Naive thymus-derived CD4-positive, alpha-beta T cell (primary cell): ENCODE measurements at regions not wholly inside any gene's neighbourhood (a gene's known extent, or its start where the extent isn't known, plus 50 kb on each side); places are given as distances from the start of the nearest gene placed in this dataset.
"Not testable (repeated sequence)": the region's sequence is repeated elsewhere in the genome, so short reads cannot be mapped to it uniquely, and the experiment has no call there.

Experiments used
- ATAC-seq: fragments of 150-1000 bp; cut with Tn5 transposase; 2 replicates; pipeline ENCODE4 v1.10.0; 2021; ENCODE audit warnings: mild to moderate bottlenecking, moderate library complexity
- CTCF ChIA-PET: fragments of 350-600 bp; sonication (Branson Sonifier 250); formaldehyde crosslinking; loops from one replicate; lab custom pipeline; 2021; ENCODE audit warnings: antibody characterized with exemption; lab: Charles Lee
- POLR2A ChIA-PET: fragments of 350-600 bp; sonication (Branson Sonifier 250); formaldehyde crosslinking; loops from one replicate; lab custom pipeline; 2021; ENCODE audit warnings: antibody characterized with exemption, inconsistent platforms; lab: Charles Lee
- DNase-seq, 9 donors: peaks; one replicate each; pipeline versions ENCODE4 v3.0.0 to v3.0.0-alpha.2; 2020 to 2022; ENCODE audit warnings: mixed read lengths in 1 of 9
- H3K27ac ChIP-seq: one replicate; pipeline ENCODE4 v1.7.0; 2013; ENCODE audit warnings: mild to moderate bottlenecking, low read depth, low read length, moderate library complexity
- H3K27me3 ChIP-seq, 2 donors: one replicate each; pipeline ENCODE4 v1.7.0; 2013; ENCODE audit warnings: low read length in 2 of 2, mild to moderate bottlenecking in 2 of 2, moderate library complexity in 2 of 2; ENCODE audit not compliant: control insufficient read depth in 2 of 2, insufficient read depth in 2 of 2
- H3K36me3 ChIP-seq, 3 experiments: 1 replicate in 2 of 3; 2 replicates in 1 of 3; pipeline ENCODE4 v1.7.0; 2013; ENCODE audit warnings: low read length in 3 of 3, mild to moderate bottlenecking in 3 of 3, moderate library complexity in 1 of 3; ENCODE audit not compliant: insufficient read depth in 3 of 3, control insufficient read depth in 2 of 3
- H3K4me1 ChIP-seq, 2 donors: one replicate each; pipeline ENCODE4 v1.7.0; 2013; ENCODE audit warnings: low read length in 2 of 2, mild to moderate bottlenecking in 2 of 2, moderate library complexity in 1 of 2; ENCODE audit not compliant: control insufficient read depth in 2 of 2, insufficient read depth in 2 of 2
- H3K4me3 ChIP-seq: 2 replicates; pipeline ENCODE4 v1.7.0; 2013; ENCODE audit warnings: mild to moderate bottlenecking, low read length
- H3K9me3 ChIP-seq, 3 experiments: 1 replicate in 2 of 3; 2 replicates in 1 of 3; pipeline ENCODE4 v1.7.0; 2013; ENCODE audit warnings: low read length in 3 of 3; ENCODE audit not compliant: control insufficient read depth in 2 of 3
- H3K27ac Mint-ChIP-seq, 9 donors: one replicate each; pipeline ENCODE4 v1.8.0; 2020 to 2022; ENCODE audit warnings: mixed read lengths in 9 of 9, mild to moderate bottlenecking in 8 of 9, moderate library complexity in 5 of 9, inconsistent platforms in 2 of 9
- H3K27me3 Mint-ChIP-seq, 5 donors: one replicate each; pipeline ENCODE4 v1.8.0; 2021 to 2022; ENCODE audit warnings: mixed read lengths in 5 of 5, mild to moderate bottlenecking in 1 of 5
- H3K36me3 Mint-ChIP-seq, 5 donors: one replicate each; pipeline ENCODE4 v1.8.0; 2020 to 2022; ENCODE audit warnings: mixed read lengths in 5 of 5, mild to moderate bottlenecking in 3 of 5, inconsistent platforms in 1 of 5
- H3K4me1 Mint-ChIP-seq, 7 donors: one replicate each; pipeline ENCODE4 v1.8.0; 2020 to 2022; ENCODE audit warnings: mixed read lengths in 7 of 7, mild to moderate bottlenecking in 3 of 7, inconsistent platforms in 1 of 7
- H3K4me3 Mint-ChIP-seq, 10 donors: one replicate each; pipeline ENCODE4 v1.8.0; 2020 to 2022; ENCODE audit warnings: mild to moderate bottlenecking in 10 of 10, mixed read lengths in 10 of 10, moderate library complexity in 6 of 10, inconsistent platforms in 2 of 10
- H3K9me3 Mint-ChIP-seq, 11 donors: one replicate each; pipeline ENCODE4 v1.8.0; 2020 to 2022; ENCODE audit warnings: mixed read lengths in 11 of 11, mild to moderate bottlenecking in 4 of 11, inconsistent platforms in 1 of 11, moderate library complexity in 1 of 11
- intact Hi-C, 2 donors: fragments of 100-400 bp; cut with micrococcal nuclease; formaldehyde crosslinking; loops; one replicate each; pipeline ENCODE4 v1.15.1; 2023

DNA sequence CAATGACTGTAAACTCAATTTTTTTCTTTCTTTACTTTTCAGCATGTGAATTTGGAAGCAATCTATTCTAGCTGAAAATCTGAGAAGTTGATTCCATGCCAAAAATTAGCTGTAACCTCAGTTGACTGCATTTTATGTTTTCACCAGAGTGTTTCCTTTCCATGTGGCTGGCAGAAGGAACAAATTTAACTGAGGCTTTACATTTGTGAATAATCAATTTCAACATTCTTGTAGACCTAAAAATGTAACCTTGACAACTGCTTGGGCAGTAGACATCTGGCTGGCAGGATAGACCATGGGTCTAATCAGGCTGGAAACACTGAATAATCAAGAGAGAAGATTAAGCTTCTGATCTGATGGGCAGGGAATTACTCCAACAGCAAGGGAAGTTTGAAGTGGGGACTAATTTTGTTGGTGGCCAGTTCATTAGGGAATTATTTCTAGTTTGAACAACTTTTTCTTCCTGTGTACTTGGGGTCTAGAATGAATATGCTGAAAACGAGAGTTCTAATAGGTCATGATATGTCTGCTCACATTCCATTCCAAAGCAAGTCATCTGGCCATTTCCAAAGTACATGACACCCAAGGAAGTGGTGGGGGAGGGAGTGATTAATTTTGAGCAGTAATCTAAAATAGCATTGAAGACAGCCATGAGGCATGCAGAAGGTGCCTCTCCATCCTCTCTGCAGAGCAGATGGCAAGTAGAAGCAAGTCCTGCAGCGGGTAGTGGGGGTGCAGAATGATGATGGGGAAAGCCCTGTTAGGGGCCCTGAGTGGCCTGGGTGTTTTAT is 68.2 kb downstream of the ATP23 start:
- no peaks in the 10 kb centered on the region for H3K4me1 ChIP-seq
- no peak for DNase-seq
- ATAC-seq: no peak
- Mint-ChIP-seq H3K4me1 (peaks cover 0 to 2% (median 0%) of the 10 kb centered on the region in 7 donors), H3K4me3 (no peak overlapping the region), H3K27me3 (peaks cover 0 to 21% (median under 1%) of the 10 kb centered on the region in 5 donors), H3K27ac (no peak overlapping the region), H3K9me3 (peaks cover 0 to 6% (median 0%) of the 10 kb centered on the region in 11 donors), H3K36me3 (peaks cover 0 to 2% (median 0%) of the 10 kb centered on the region in 5 donors)
- H3K4me3 ChIP-seq: no peak overlapping the region
- intact Hi-C loops: no loop called here
- no peaks in the 10 kb centered on the region for H3K27me3 ChIP-seq
- no peak overlapping the region for H3K27ac ChIP-seq
- POLR2A ChIA-PET: no interaction called here
- no peaks in the 10 kb centered on the region for H3K36me3 ChIP-seq
- CTCF ChIA-PET: no interaction called here
- H3K9me3 ChIP-seq: no peaks in the 10 kb centered on the region

DNA sequence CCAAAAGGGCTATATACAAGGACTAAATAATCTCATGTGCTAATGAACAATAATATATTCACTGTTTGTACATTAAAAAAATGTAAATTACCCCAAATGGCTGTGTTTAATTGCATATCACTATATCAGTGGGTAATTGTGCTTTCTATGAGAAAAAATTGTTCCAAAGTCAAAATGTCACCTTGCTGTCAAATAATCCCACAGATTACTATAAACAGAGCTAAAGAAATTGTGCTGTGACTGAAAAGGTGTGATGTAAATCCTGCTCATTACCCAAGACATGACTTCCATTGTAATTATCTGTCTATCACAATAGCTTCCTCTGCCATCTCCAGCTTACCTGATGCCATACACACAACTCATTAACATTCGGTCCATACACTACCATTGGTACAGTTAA is 70.3 kb downstream of the ATP23 start:
- Histone ChIP-seq H3K9me3 (no peaks in the 10 kb centered on the region), H3K27ac (no peak overlapping the region), H3K4me3 (no peak overlapping the region), H3K36me3 (no peaks in the 10 kb centered on the region), H3K27me3 (no peaks in the 10 kb centered on the region), H3K4me1 (no peaks in the 10 kb centered on the region)
- Mint-ChIP-seq H3K9me3 (peaks cover 0 to 7% (median 0%) of the 10 kb centered on the region in 11 donors), H3K4me1 (peaks cover 0 to 2% (median 0%) of the 10 kb centered on the region in 7 donors), H3K27me3 (peaks cover 0 to 14% (median 0%) of the 10 kb centered on the region in 5 donors), H3K36me3 (no peaks in the 10 kb centered on the region), H3K4me3 (no peak overlapping the region), H3K27ac (no peak overlapping the region)
- CTCF ChIA-PET: no interaction called here
- DNase-seq (no peak), ATAC-seq (no peak)
- POLR2A ChIA-PET: no interaction called here
- intact Hi-C loops: loop anchor here in 1 of 2 donors (1.0 kb wide), 1 partner anchor 10 kb away; no protein-coding TSS in a partner anchor

GRCh38 chr12:58022379-58023020 is 81.1 kb downstream of the ATP23 start:
- Mint-ChIP-seq H3K27me3 (peaks cover 0 to 30% (median 12%) of the 10 kb centered on the region in 5 donors), H3K36me3 (peaks cover 0 to 12% (median 0%) of the 10 kb centered on the region in 5 donors), H3K9me3 (peaks cover 4 to 60% (median 18%) of the 10 kb centered on the region in 11 donors)
- intact Hi-C loops, DNase-seq, H3K27ac Mint-ChIP-seq, H3K27me3 ChIP-seq, H3K4me3 Mint-ChIP-seq, CTCF ChIA-PET, H3K4me3 ChIP-seq, H3K27ac ChIP-seq, H3K4me1 Mint-ChIP-seq, ATAC-seq, H3K4me1 ChIP-seq, H3K9me3 ChIP-seq, POLR2A ChIA-PET, H3K36me3 ChIP-seq: not testable (repeated sequence)

GRCh38 chr12:58025431-58025830 is 84.1 kb downstream of the ATP23 start:
- Mint-ChIP-seq H3K27me3 (peaks cover 0 to 15% (median 7%) of the 10 kb centered on the region in 5 donors), H3K4me3 (no peak overlapping the region), H3K36me3 (peaks cover 0 to 7% (median 0%) of the 10 kb centered on the region in 5 donors), H3K27ac (no peak overlapping the region), H3K9me3 (peaks cover 2 to 36% (median 10%) of the 10 kb centered on the region in 11 donors), H3K4me1 (no peaks in the 10 kb centered on the region)
- POLR2A ChIA-PET: no interaction called here
- Histone ChIP-seq H3K9me3 (no peaks in the 10 kb centered on the region), H3K27me3 (no peaks in the 10 kb centered on the region), H3K4me3 (no peak overlapping the region), H3K4me1 (no peaks in the 10 kb centered on the region), H3K36me3 (no peaks in the 10 kb centered on the region), H3K27ac (no peak overlapping the region)
- ATAC-seq (no peak), DNase-seq (no peak)
- intact Hi-C loops: no loop called here
- CTCF ChIA-PET: no interaction called here

DNA sequence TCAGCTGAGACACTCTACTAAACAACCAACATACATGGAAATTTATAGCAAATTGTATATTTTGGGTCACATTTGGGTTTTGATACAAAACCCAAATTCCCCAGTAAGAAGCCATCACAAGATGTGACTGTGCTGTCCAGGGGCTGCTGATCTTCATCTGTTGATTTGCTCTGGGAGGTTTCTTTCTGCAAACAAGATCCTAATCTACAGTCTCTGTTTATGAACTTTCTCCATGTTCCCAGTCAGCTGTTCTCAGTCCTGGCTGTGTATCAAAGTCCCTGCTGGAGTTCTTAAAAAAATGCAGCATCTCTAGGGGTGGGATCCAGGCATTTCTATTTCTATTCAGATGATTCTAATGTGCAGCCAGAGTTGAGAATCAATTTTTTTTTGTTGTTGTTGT is 85.1 kb downstream of the ATP23 start:
- CTCF ChIA-PET: no interaction called here
- Histone ChIP-seq H3K27me3 (no peaks in the 10 kb centered on the region), H3K27ac (no peak overlapping the region), H3K36me3 (no peaks in the 10 kb centered on the region), H3K9me3 (no peaks in the 10 kb centered on the region), H3K4me1 (no peaks in the 10 kb centered on the region), H3K4me3 (no peak overlapping the region)
- peaks cover 0 to 7% (median 0%) of the 10 kb centered on the region in 5 donors for H3K36me3 Mint-ChIP-seq
- POLR2A ChIA-PET: no interaction called here
- DNase-seq: no peak
- H3K4me3 Mint-ChIP-seq: no peak overlapping the region
- H3K9me3 Mint-ChIP-seq: peaks cover 2 to 32% (median 12%) of the 10 kb centered on the region in 11 donors
- peaks cover 0 to 13% (median 7%) of the 10 kb centered on the region in 5 donors for H3K27me3 Mint-ChIP-seq
- H3K27ac Mint-ChIP-seq: no peak overlapping the region
- ATAC-seq: no peak
- intact Hi-C loops: no loop called here
- H3K4me1 Mint-ChIP-seq: no peaks in the 10 kb centered on the region

- Mint-ChIP-seq H3K27me3 (peaks cover 0 to 6% (median 2%) of the 10 kb centered on the region in 5 donors), H3K4me3 (no peak overlapping the region), H3K27ac (no peak overlapping the region), H3K4me1 (no peaks in the 10 kb centered on the region), H3K36me3 (peaks cover 0 to 10% (median 0%) of the 10 kb centered on the region in 5 donors), H3K9me3 (peaks cover 2 to 34% (median 12%) of the 10 kb centered on the region in 11 donors)
- intact Hi-C loops: no loop called here
- Histone ChIP-seq H3K4me3 (no peak overlapping the region), H3K27ac (no peak overlapping the region), H3K27me3 (no peaks in the 10 kb centered on the region), H3K4me1 (no peaks in the 10 kb centered on the region), H3K9me3 (no peaks in the 10 kb centered on the region), H3K36me3 (no peaks in the 10 kb centered on the region)
- ChIA-PET POLR2A (no interaction called here), CTCF (no interaction called here)
- no peak for ATAC-seq
- no peak for DNase-seq
These were observed 85.8 kb downstream of the ATP23 start for GRCh38 chr12:58026897-58027891.
